SK-N-DZ (cell line): ENCODE measurements at regions not wholly inside any gene's neighbourhood (a gene's known extent, or its start where the extent isn't known, plus 50 kb on each side); places are given as distances from the start of the nearest gene placed in this dataset.

ENCODE experiments used
- DNase-seq: peaks from one replicate; pipeline ENCODE4 v3.0.0-alpha.2; 2015; ENCODE audit warnings: low spot score

- DNase-seq, result no peak
Measured at GRCh38 chr1:218573925-218574324, 228.8 kb downstream of the TGFB2 start.

GRCh38 chr1:218575079-218575478 lies 229.9 kb downstream of the TGFB2 start:
- DNase-seq, result no peak

- no peak for DNase-seq
Measured at GRCh38 chr1:218575856-218576255, 230.7 kb downstream of the TGFB2 start.

GRCh38 chr1:218582646-218583045 lies 237.5 kb downstream of the TGFB2 start:
- DNase-seq, result no peak

GRCh38 chr1:218584418-218585155 lies 239.5 kb downstream of the TGFB2 start:
- no peak for DNase-seq

- DNase-seq, result peak; percentile 42
Measured at GRCh38 chr1:218585511-218586184, 240.5 kb downstream of the TGFB2 start.

GRCh38 chr1:218587900-218588299 lies 242.8 kb downstream of the TGFB2 start:
- no peak for DNase-seq

- no peak for DNase-seq
Measured at GRCh38 chr1:218588540-218589172, 243.5 kb downstream of the TGFB2 start.

- no peak for DNase-seq
Measured at GRCh38 chr1:218589487-218589886, 244.4 kb downstream of the TGFB2 start.

- no peak for DNase-seq
Measured at GRCh38 chr1:218591966-218592365, 246.8 kb downstream of the TGFB2 start.

- DNase-seq, result no peak
Measured at GRCh38 chr1:218592688-218593087, 247.6 kb downstream of the TGFB2 start.

GRCh38 chr1:218600968-218601367 lies 255.8 kb downstream of the TGFB2 start:
- DNase-seq, result no peak

GRCh38 chr1:218604217-218604616 lies 259.1 kb downstream of the TGFB2 start:
- no peak for DNase-seq

GRCh38 chr1:218611916-218612585 lies 266.9 kb downstream of the TGFB2 start:
- DNase-seq, result no peak

- DNase-seq, result no peak
Measured at GRCh38 chr1:218613105-218613504, 268.0 kb downstream of the TGFB2 start.

- DNase-seq, result no peak
Measured at GRCh38 chr1:218614031-218614430, 268.9 kb downstream of the TGFB2 start.

GRCh38 chr1:218616681-218617080 lies 271.5 kb downstream of the TGFB2 start:
- no peak for DNase-seq

- no peak for DNase-seq
Measured at GRCh38 chr1:218617986-218618385, 272.9 kb downstream of the TGFB2 start.

GRCh38 chr1:218620956-218621355 lies 275.8 kb downstream of the TGFB2 start:
- no peak for DNase-seq

- DNase-seq, result no peak
Measured at GRCh38 chr1:218624052-218624451, 278.9 kb downstream of the TGFB2 start.

GRCh38 chr1:218625393-218625792 lies 280.3 kb downstream of the TGFB2 start:
- no peak for DNase-seq
